HepG2 (cell line): ENCODE measurements at regions not wholly inside any gene's neighbourhood (a gene's known extent, or its start where the extent isn't known, plus 50 kb on each side); places are given as distances from the start of the nearest gene placed in this dataset.

Source experiments
- ATAC-seq: fragments of 200-7000 bp; cut with Tn5 transposase; 3 replicates; pipeline ENCODE4 v1.9.1; 2020; ENCODE audit warnings: mild to moderate bottlenecking, moderate library complexity
- BruUV-seq: library from RNA; stranded (reverse); fragments of 400-500 nt; replicated peaks from 2 replicates; lab custom pipeline; 2021; lab: Mats Ljungman, UMichigan
- CTCF ChIA-PET: fragments of 300-600 bp; formaldehyde crosslinking; extraction: SDS; loops from one replicate; lab custom pipeline; 2021; ENCODE audit warnings: low total read pairs, inconsistent platforms, low intra/inter-chr PET ratio; lab: Yijun Ruan, JAX
- POLR2A ChIA-PET: fragments of 350-600 bp; sonication (Branson Sonifier 250); formaldehyde crosslinking; loops from one replicate; lab custom pipeline; 2020; ENCODE audit warnings: antibody characterized with exemption, inconsistent platforms; lab: Yijun Ruan, JAX
- DNase-seq: peaks from one replicate; pipeline ENCODE4 v3.0.0-alpha.2; 2015; ENCODE audit warnings: low spot score
- FAIRE-seq: peaks from 3 replicates; lab custom pipeline; 2011; peaks lifted over from hg19 to GRCh38; lab: Jason Lieb, UNC
- H2AFZ ChIP-seq: one replicate; pipeline ENCODE4 v1.6.1; 2011; ENCODE audit warnings: low read length, inconsistent platforms
- H3K27ac ChIP-seq: fragments of 300-600 bp; 3 replicates; pipeline ENCODE4 v1.8.0; 2011; ENCODE audit warnings: mixed run types, mild to moderate bottlenecking, mixed read lengths, low read length, inconsistent platforms; ENCODE audit not compliant: insufficient read depth; ENCODE audit errors: extremely low read length
- H3K27me3 ChIP-seq, 2 experiments: fragments of 200-600 bp in 1 of 2; 2 replicates in 1 of 2; 3 replicates in 1 of 2; pipeline versions ENCODE4 v1.6.0 to v1.8.0; 2011; ENCODE audit warnings: low read length in 2 of 2, mild to moderate bottlenecking in 2 of 2, moderate library complexity in 2 of 2, inconsistent platforms in 1 of 2; ENCODE audit not compliant: insufficient read depth in 2 of 2, control insufficient read depth in 1 of 2
- H3K36me3 ChIP-seq, 2 experiments: fragments of 200-600 bp in 1 of 2; replicated peaks in 1 of 2; 2 replicates in 1 of 2; 3 replicates in 1 of 2; pipeline versions ENCODE4 v1.5.1 to v1.8.0; 2011; ENCODE audit warnings: low read length in 2 of 2, inconsistent platforms in 1 of 2; ENCODE audit not compliant: insufficient read depth in 2 of 2, control insufficient read depth in 1 of 2
- H3K4me1 ChIP-seq: 2 replicates; pipeline ENCODE4 v1.5.1; 2012; ENCODE audit warnings: low read length, inconsistent platforms; ENCODE audit not compliant: insufficient read depth
- H3K4me2 ChIP-seq: 2 replicates; pipeline ENCODE4 v1.6.0; 2011; ENCODE audit warnings: low read depth, low read length, inconsistent platforms
- H3K4me3 ChIP-seq, 3 experiments: fragments of 200-600 bp in 1 of 3; sonication (generic), shearing (Covaris generic) in 1 of 3; replicated peaks in 1 of 3; 2 replicates each; pipeline ENCODE4 v1.5.1; 2011 to 2016; ENCODE audit warnings: low read length in 3 of 3, inconsistent platforms in 2 of 3, low read depth in 2 of 3, mild to moderate bottlenecking in 2 of 3, control low read depth in 1 of 3, mixed read lengths in 1 of 3; ENCODE audit not compliant: insufficient read depth in 1 of 3
- H3K79me2 ChIP-seq: one replicate; pipeline ENCODE4 v1.6.1; 2011; ENCODE audit warnings: low read length, inconsistent platforms; ENCODE audit not compliant: insufficient read depth
- H3K9ac ChIP-seq: 2 replicates; pipeline ENCODE4 v1.6.0; 2011; ENCODE audit warnings: mild to moderate bottlenecking, low read depth, low read length, inconsistent platforms; ENCODE audit not compliant: insufficient read depth
- H3K9me3 ChIP-seq: 2 replicates; pipeline ENCODE4 v1.5.1; 2012; ENCODE audit warnings: mild to moderate bottlenecking, low read length
- H4K20me1 ChIP-seq: 2 replicates; pipeline ENCODE4 v1.6.0; 2011; ENCODE audit warnings: inconsistent platforms, mild to moderate bottlenecking, low read length, moderate library complexity; ENCODE audit not compliant: insufficient read depth
- CENPT ChIP-seq: sonication (generic); formaldehyde crosslinking; IDR thresholded peaks from 2 replicates; pipeline ENCODE4 v1.8.0; 2022; ENCODE audit warnings: low read depth, mild to moderate bottlenecking, moderate library complexity, missing genetic modification reagents
- DRAP1 ChIP-seq: IDR thresholded peaks from 2 replicates; pipeline ENCODE4 v1.6.1; 2016; ENCODE audit warnings: missing genetic modification reagents, missing compliant biosample characterization
- HHEX ChIP-seq: IDR thresholded peaks from 2 replicates; pipeline ENCODE4 v1.6.1; 2016; ENCODE audit warnings: control low read depth
- KDM1A ChIP-seq: IDR thresholded peaks from 2 replicates; pipeline ENCODE4 v1.6.1; 2016; ENCODE audit warnings: missing compliant biosample characterization
- NFYC ChIP-seq: IDR thresholded peaks from 2 replicates; pipeline ENCODE4 v1.6.1; 2016; ENCODE audit warnings: missing genetic modification reagents, missing compliant biosample characterization
- NR2F6 ChIP-seq, 2 experiments: IDR thresholded peaks; 2 replicates each; pipeline ENCODE4 v1.6.1; 2016; ENCODE audit warnings: antibody characterized with exemption in 1 of 2, mild to moderate bottlenecking in 1 of 2
- PLRG1 ChIP-seq: fragments of 450-650 bp; conservative IDR thresholded peaks from 2 replicates; pipeline ENCODE4 v1.6.1; 2016
- PRDM15 ChIP-seq: sonication (generic); formaldehyde crosslinking; IDR thresholded peaks from 2 replicates; pipeline ENCODE4 v1.4.0; 2020; ENCODE audit warnings: missing genetic modification reagents
- RBFOX2 ChIP-seq: fragments of 200-400 bp; formaldehyde crosslinking; IDR thresholded peaks from 2 replicates; pipeline ENCODE4 v1.6.1; 2017; ENCODE audit warnings: low read depth, mild to moderate bottlenecking, low read length
- SMC3 ChIP-seq: IDR thresholded peaks from 2 replicates; pipeline ENCODE4 v1.6.1; 2011; ENCODE audit warnings: low read length, improper control_type of control experiment
- TAF1 ChIP-seq: sonication (generic); formaldehyde crosslinking; IDR thresholded peaks from 2 replicates; pipeline ENCODE4 v1.4.0; 2020; ENCODE audit warnings: missing genetic modification reagents
- TCF12 ChIP-seq, 2 experiments: fragments of 450-650 bp in 1 of 2; sonication (generic) in 1 of 2; formaldehyde crosslinking in 1 of 2; IDR thresholded peaks; 2 replicates each; pipeline versions ENCODE4 v1.6.1 to v1.8.0; 2017 to 2022; ENCODE audit warnings: antibody characterized with exemption in 1 of 2, mild to moderate bottlenecking in 1 of 2, missing genetic modification reagents in 1 of 2, moderate library complexity in 1 of 2
- WGBS: methylation state at CpG from one replicate; pipeline ENCODE4 v1.1.6; 2017; ENCODE audit warnings: low lambda C conversion rate; 5-methylcytosine and 5-hydroxymethylcytosine counted together
- in situ Hi-C: cut with HindIII; loops from 2 replicates; pipeline ENCODE4 v1.10.0; 2017; ENCODE audit warnings: low pct_unique_long_range_greater_than_20kb; ENCODE audit not compliant: extremely low pct_ligation_motif_present
- intact Hi-C: fragments of 100-400 bp; cut with micrococcal nuclease; formaldehyde crosslinking; loops from one replicate; pipeline ENCODE4 v1.10.0; 2022; ENCODE audit not compliant: unreplicated experiment

GRCh38 chr2:131584940-131585339, 57.3 kb downstream of the CCDC74A start:
- Histone ChIP-seq H3K4me2 (no peak overlapping the region), H3K79me2 (no peaks in the 10 kb centered on the region), H3K4me3 (no peak overlapping the region), H2AFZ (no peak overlapping the region), H4K20me1 (no peaks in the 10 kb centered on the region), H3K4me1 (no peaks in the 10 kb centered on the region), H3K27me3 (peaks cover 2 to 31% of the 10 kb centered on the region in 2 experiments; a peak in 4 of 5 replicates), H3K9me3 (no peaks in the 10 kb centered on the region)
- no peak for ATAC-seq
- POLR2A ChIA-PET, result no interaction called here
- no TSS peak for BruUV-seq
- TF ChIP-seq NR2F6 (IDR thresholded peaks at IDR 0.05), result no peak
- no peak for TF ChIP-seq NR2F6 (CRISPR knock-in tag; IDR thresholded peaks at IDR 0.05)
- no peak for TF ChIP-seq CENPT
- TF ChIP-seq, all 625 proteins: peak for 0
- intact Hi-C loops (no loop called here), in situ Hi-C loops (no loop called here)
- H3K27ac ChIP-seq, result no peak overlapping the region
- no peak overlapping the region for H3K9ac ChIP-seq
- FAIRE-seq (no peak), DNase-seq (no peak)
- H3K36me3 ChIP-seq, result no peaks in the 10 kb centered on the region
- 1% methylated on average over 4 of the region's 4 CpGs for WGBS
- CTCF ChIA-PET, result no interaction called here

GRCh38 chr2:131588152-131588873, 60.6 kb downstream of the CCDC74A start:
- ATAC-seq (no peak), FAIRE-seq (no peak), DNase-seq (no peak)
- H2AFZ ChIP-seq, result no peak overlapping the region
- BruUV-seq, result no TSS peak
- no peaks in the 10 kb centered on the region for H3K4me1 ChIP-seq
- H4K20me1 ChIP-seq, result no peaks in the 10 kb centered on the region
- CTCF ChIA-PET, result no interaction called here
- no peak overlapping the region for H3K4me2 ChIP-seq
- in situ Hi-C loops, result no loop called here
- no peak overlapping the region for H3K9ac ChIP-seq
- H3K36me3 ChIP-seq, result no peaks in the 10 kb centered on the region
- under 1% methylated on average over 5 of the region's 5 CpGs for WGBS
- H3K9me3 ChIP-seq, result no peaks in the 10 kb centered on the region
- H3K27me3 ChIP-seq, result peaks cover 2 to 19% of the 10 kb centered on the region in 2 experiments; a peak in 3 of 5 replicates
- intact Hi-C loops, result no loop called here
- no peaks in the 10 kb centered on the region for H3K79me2 ChIP-seq
- H3K27ac ChIP-seq, result no peak overlapping the region
- TF ChIP-seq RBFOX2 (no peak), DRAP1 (CRISPR knock-in tag) (no peak), TAF1 (CRISPR knock-in tag) (no peak), NFYC (CRISPR knock-in tag) (no peak), KDM1A (CRISPR knock-in tag) (no peak), SMC3 (no peak), TCF12 (IDR thresholded peaks at IDR 0.05) (no peak), TCF12 (CRISPR knock-in tag; IDR thresholded peaks at IDR 0.05) (no peak), PRDM15 (CRISPR knock-in tag) (no peak), HHEX (no peak), PLRG1 (no peak)
- H3K4me3 ChIP-seq, result no peak overlapping the region
- POLR2A ChIA-PET, result no interaction called here
